IPS DF 4.7 (cell line): ENCODE measurements at regions not wholly inside any gene's neighbourhood (a gene's known extent, or its start where the extent isn't known, plus 50 kb on each side); places are given as distances from the start of the nearest gene placed in this dataset.
"Not testable (repeated sequence)": the region's sequence is repeated elsewhere in the genome, so short reads cannot be mapped to it uniquely, and the experiment has no call there.

Experiments
- DNase-seq: peaks from one replicate; pipeline ENCODE4 v3.0.0-alpha.2; 2013; ENCODE audit warnings: low spot score; ENCODE audit errors: extremely low read depth

GRCh38 chrX:115357326-115358120 lies 68.0 kb downstream of the LUZP4 start:
- no peak for DNase-seq

- not testable (repeated sequence) for DNase-seq
These were observed 70.0 kb downstream of the LUZP4 start for GRCh38 chrX:115359508-115359907.

- DNase-seq: no peak
These were observed 70.8 kb downstream of the LUZP4 start for GRCh38 chrX:115360220-115360781.

DNA sequence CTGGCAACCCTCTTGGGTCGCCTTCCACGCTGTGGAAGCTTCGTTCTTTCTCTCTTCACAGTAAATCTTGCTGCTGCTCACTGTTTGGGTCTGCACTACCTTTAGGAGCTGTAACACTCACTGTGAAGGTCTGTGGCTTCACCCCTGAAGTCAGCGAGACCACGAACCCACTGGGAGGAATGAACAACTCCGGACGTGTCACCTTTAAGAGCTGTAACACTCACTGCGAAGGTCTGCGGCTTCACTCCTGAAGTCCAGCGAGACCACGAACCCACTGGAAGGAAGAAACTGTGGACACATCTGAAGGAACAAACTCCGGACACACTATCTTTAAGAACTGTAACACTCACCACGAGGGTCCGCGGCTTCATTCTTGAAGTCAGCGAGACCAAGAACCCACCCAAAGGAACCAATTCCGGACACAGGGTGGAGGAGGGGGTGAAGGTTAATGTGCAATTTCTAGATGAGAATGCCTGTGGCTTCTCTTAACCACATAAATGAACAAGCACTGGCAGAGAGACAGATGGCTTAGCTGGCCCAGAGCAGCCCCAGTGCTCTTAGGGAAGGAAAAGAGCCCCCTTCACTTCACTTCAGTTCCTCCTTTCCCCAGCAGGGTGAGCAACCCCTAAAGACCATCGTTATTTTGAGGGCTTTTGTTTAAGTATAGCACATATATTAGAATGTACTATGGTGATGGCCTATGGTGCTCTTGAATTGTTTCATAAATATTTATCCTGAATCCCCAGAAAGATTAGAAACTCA lies 73.0 kb downstream of the LUZP4 start:
- no peak for DNase-seq

GRCh38 chrX:115363372-115363771 lies 73.9 kb downstream of the LUZP4 start:
- DNase-seq: no peak

DNA sequence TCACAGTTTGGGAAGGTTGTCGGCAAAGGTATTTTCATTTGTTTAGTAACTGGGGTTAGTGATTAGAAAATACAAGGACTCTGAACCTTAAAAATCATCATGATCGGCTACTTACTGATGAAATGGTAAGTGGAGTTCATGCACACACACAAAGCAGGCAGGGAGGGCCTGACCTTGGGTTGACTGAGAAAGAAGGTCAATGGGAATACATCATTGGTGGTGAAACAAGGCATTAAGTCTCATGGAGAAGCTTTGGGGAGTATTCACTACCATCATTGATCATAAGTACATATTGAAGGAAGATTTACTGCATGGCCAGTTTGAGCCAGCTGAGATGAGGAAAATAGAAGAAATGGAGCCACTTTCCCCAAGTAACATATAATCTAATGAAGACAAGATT lies 74.4 kb downstream of the LUZP4 start:
- no peak for DNase-seq

GRCh38 chrX:115364670-115365069 lies 75.2 kb downstream of the LUZP4 start:
- DNase-seq: no peak

DNA sequence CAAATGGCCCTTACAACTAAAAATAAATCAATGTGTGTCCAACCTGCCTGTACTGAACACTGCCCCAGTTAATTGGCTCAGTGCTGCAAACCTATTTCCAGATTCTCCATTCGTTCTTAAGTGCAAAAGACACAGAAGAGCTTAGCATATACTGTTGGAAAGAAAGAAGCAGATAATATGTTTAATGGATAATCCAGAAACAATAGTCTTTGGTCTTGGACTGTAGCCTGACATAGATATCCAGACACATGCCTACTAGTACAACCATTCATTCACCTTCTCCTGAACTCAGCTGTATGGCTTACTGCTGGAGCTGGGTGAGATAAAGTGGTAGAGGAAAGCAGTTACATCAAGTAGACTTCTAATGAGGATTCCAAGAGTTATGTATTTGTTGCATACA lies 77.0 kb downstream of the LUZP4 start:
- no peak for DNase-seq

DNA sequence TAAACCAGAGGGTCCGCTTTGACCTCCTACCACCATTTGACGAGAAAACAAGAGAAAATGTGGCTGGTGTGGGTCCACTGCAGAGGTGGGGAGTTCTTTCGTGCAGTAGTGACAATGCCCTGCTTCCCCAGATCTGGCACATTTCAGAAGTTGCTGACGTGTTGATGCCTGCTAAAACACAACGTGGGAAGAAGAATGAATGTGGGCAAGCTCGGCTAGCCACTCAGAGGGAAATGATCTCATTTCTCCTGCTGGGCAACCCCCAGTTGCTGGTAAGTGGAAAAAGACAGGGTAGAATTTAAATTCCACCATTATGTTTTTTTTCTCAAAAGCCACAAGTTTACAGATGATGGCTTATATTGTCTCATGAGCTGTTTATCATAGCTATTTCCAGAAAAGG lies 77.9 kb downstream of the LUZP4 start:
- DNase-seq: no peak

DNA sequence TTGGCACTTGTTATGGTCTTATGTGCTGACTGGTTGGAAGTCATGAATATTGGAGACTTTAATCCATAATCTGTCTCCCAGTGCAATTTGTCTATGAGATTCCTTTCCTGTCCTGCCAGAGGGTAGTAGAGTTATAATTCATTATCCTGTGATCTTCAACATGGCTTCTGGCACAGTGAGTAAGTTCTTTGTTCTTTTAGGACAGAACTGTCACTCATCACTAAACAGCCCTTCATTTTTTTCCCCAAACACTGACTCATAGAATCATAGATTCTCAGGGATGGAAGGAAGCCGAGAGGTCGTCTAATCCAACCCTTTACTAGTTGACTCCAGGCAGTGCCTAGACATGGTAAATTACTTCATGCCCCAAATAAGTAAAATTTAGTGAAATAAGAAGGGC lies 78.4 kb downstream of the LUZP4 start:
- DNase-seq: no peak

DNA sequence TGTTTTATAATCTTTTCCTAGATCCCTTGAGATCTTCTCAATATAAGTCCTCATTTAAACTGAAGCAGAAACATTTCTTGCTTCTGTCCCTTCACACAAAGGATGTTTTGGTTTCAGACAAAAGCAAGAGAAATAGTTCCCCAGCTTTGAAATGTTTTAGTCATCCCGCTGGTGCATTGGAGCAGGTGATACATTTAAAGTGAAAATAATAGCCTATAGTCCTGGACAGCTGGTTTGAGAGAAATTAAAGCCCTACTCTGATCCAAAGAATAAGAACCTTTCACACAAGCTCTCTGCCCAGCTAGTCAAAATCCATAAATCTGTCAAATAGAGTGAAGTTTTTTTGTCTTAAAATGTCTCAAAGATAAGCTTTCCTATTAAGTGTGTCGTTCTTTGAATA lies 79.4 kb downstream of the LUZP4 start:
- DNase-seq: no peak

DNA sequence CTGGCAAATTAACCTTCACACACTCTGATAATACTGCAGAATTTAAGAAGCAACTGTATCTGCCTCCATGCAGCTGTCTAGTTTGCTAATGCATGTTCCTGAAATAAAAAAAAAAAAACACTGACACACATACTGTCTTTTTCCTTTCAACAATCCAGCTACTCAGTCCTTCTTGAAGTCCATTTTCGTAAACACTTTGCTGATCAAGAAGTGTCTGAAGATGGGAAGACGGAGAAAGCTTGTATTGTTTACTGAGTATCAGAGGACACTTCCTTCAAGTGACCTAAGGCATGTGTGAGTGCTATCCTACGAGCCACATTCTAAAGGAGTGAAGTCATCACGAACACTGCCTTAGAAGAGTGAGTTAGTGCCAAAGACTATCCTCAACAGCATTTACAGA lies 82.6 kb downstream of the LUZP4 start:
- peak; percentile 16 for DNase-seq

DNA sequence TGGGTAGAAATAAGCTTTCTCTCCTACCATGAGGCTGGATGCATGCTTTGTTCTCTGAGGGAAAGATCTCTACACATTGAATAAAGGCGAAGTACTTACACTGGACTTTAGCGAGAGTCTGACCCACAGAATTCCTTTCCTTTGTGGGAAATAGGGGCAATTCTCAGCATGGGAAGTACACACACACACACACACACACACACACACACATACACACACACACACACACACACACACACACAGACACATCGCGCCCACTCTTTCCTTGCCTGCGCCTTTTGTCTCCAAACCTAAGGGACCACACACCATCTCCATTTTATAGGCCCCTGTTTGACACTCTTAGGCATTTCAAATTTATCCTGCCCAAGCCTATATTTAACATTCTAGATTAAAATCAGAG lies 83.8 kb downstream of the LUZP4 start:
- DNase-seq: no peak

- no peak for DNase-seq
These were observed 89.0 kb downstream of the LUZP4 start for GRCh38 chrX:115378471-115378870.

DNA sequence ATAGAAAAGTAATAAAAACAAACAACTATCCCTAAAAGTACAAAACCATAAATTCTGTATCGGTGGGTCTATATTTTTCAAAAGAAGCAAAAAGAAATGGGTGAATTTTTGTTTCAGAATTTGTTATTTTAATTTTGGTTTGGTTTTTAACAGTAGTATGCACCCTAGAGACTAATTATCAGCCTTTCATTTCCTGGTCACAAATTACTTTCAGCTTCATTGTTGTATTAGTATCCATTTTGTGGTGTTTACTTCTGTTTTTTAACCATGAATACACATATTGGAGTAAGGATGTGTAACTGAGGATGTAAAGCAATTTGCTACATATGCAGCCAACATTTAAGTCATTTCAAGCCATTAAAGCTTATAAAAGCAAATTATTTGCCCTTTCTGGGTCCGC lies 97.8 kb downstream of the LUZP4 start:
- DNase-seq: no peak

GRCh38 chrX:115388879-115389278 lies 99.4 kb downstream of the LUZP4 start:
- DNase-seq: no peak

DNA sequence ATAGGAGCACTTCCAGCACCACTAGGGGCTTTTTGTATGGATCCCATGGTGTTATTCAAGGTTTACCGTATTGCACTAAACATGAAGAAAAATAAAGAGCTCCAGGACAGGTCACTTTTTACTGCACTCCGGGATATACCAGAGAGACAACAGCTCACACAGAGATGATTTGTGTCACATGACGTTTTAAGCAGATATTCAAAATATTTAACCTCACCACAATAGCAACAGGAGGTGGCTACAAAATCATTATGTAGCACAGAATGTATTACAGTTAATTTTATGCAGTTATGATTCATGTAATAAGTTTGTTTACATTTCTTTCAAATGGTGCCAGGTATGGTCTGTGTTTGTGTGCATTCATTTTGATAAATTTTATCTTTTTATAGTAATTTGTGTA lies 100.6 kb downstream of the LUZP4 start:
- DNase-seq: no peak

- DNase-seq: no peak
These were observed 102.5 kb downstream of the LUZP4 start for GRCh38 chrX:115392031-115392430.

- no peak for DNase-seq
These were observed 103.4 kb downstream of the LUZP4 start for GRCh38 chrX:115392871-115393270.

GRCh38 chrX:115393271-115393670 lies 103.8 kb downstream of the LUZP4 start:
- DNase-seq: no peak

DNA sequence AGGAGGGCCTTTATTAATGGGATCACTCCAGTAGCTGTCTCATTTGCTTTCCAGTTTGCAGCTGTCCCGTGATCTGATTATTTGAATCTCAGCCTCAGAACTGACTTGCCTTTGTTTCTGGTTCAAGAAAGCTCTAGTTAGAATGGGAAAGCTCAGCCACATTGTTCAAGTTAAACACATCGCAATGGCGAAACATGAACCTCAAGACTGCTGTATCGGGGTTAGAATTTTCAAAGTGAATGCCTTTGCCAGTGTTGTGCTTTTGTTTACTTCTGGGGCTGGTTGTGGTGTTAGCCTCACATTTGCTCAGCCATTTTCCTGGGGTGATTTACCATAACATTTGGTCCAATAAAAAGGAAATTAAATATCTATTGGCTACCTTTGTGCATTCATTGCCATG lies 105.3 kb downstream of the LUZP4 start:
- not testable (repeated sequence) for DNase-seq

- no peak for DNase-seq
These were observed 109.8 kb downstream of the LUZP4 start for GRCh38 chrX:115399306-115399705.

GRCh38 chrX:115400960-115401359 lies 111.4 kb downstream of the LUZP4 start:
- DNase-seq: no peak
